ENCODE measurements at regions not wholly inside any gene's neighbourhood (a gene's known extent, or its start where the extent isn't known, plus 50 kb on each side); places are given as distances from the start of the nearest gene placed in this dataset.

GRCh38 chr14:97290977-97291376 is 493.8 kb downstream of the VRK1 start:
- no peak for DNase-seq (ENCODE audit: low read depth in 1 of 2, low spot score in 1 of 2)
- Histone ChIP-seq H3K4me3 (replicated peaks; ENCODE audit: insufficient read depth, low read length) (no peak overlapping the region), H3K27me3 (ENCODE audit: insufficient read depth, poor library complexity, severe bottlenecking) (no peaks in the 10 kb centered on the region), H3K27ac (replicated peaks) (no peak overlapping the region)
- TF ChIP-seq POLR2AphosphoS5 (IDR thresholded peaks at IDR 0.05; ENCODE audit: low read depth) (no peak), GABPA (IDR thresholded peaks at IDR 0.05; ENCODE audit: low read depth) (no peak), CTCF (IDR thresholded peaks at IDR 0.05; ENCODE audit: insufficient read depth, low read length) (no peak), SPI1 (IDR thresholded peaks at IDR 0.05; ENCODE audit: borderline replicate concordance, low read depth) (no peak)
- TF ChIP-seq, protein P1, sequence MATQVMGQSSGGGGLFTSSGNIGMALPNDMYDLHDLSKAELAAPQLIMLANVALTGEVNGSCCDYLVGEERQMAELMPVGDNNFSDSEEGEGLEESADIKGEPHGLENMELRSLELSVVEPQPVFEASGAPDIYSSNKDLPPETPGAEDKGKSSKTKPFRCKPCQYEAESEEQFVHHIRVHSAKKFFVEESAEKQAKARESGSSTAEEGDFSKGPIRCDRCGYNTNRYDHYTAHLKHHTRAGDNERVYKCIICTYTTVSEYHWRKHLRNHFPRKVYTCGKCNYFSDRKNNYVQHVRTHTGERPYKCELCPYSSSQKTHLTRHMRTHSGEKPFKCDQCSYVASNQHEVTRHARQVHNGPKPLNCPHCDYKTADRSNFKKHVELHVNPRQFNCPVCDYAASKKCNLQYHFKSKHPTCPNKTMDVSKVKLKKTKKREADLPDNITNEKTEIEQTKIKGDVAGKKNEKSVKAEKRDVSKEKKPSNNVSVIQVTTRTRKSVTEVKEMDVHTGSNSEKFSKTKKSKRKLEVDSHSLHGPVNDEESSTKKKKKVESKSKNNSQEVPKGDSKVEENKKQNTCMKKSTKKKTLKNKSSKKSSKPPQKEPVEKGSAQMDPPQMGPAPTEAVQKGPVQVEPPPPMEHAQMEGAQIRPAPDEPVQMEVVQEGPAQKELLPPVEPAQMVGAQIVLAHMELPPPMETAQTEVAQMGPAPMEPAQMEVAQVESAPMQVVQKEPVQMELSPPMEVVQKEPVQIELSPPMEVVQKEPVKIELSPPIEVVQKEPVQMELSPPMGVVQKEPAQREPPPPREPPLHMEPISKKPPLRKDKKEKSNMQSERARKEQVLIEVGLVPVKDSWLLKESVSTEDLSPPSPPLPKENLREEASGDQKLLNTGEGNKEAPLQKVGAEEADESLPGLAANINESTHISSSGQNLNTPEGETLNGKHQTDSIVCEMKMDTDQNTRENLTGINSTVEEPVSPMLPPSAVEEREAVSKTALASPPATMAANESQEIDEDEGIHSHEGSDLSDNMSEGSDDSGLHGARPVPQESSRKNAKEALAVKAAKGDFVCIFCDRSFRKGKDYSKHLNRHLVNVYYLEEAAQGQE (IDR thresholded peaks at IDR 0.05; ENCODE audit: insufficient replicate concordance, low read depth): no peak

DNA sequence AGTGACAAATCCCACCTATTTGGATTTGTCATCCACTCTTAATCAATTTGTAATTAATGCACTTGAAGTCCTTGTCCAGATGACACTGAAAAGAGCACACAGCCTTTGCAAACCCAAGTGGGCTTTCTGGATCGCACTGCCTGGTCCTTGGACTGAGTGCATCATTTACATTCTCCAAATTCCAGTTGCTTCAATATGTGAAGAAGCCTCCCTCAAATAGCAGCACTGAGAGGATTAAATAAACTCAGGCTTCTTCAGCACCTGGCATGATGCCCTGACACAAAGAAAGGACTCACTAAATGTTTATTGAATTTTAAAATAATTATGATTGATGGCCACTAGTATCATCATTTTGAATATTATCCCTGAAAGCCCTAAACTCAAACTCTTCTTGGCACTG is 496.5 kb downstream of the VRK1 start:
- no peaks in the 10 kb centered on the region for H3K27me3 ChIP-seq (ENCODE audit: insufficient read depth, poor library complexity, severe bottlenecking)
- H3K27ac ChIP-seq (replicated peaks): no peak overlapping the region
- no peak for DNase-seq (ENCODE audit: low read depth in 1 of 2, low spot score in 1 of 2)
- TF ChIP-seq POLR2AphosphoS5 (IDR thresholded peaks at IDR 0.05; ENCODE audit: low read depth): no peak
- no peak for TF ChIP-seq SPI1 (IDR thresholded peaks at IDR 0.05; ENCODE audit: borderline replicate concordance, low read depth)
- TF ChIP-seq CTCF (IDR thresholded peaks at IDR 0.05; ENCODE audit: insufficient read depth, low read length): no peak
- TF ChIP-seq, protein P1 (IDR thresholded peaks at IDR 0.05; ENCODE audit: insufficient replicate concordance, low read depth): no peak
- no peak for TF ChIP-seq GABPA (IDR thresholded peaks at IDR 0.05; ENCODE audit: low read depth)
- H3K4me3 ChIP-seq (replicated peaks; ENCODE audit: insufficient read depth, low read length): no peak overlapping the region

DNA sequence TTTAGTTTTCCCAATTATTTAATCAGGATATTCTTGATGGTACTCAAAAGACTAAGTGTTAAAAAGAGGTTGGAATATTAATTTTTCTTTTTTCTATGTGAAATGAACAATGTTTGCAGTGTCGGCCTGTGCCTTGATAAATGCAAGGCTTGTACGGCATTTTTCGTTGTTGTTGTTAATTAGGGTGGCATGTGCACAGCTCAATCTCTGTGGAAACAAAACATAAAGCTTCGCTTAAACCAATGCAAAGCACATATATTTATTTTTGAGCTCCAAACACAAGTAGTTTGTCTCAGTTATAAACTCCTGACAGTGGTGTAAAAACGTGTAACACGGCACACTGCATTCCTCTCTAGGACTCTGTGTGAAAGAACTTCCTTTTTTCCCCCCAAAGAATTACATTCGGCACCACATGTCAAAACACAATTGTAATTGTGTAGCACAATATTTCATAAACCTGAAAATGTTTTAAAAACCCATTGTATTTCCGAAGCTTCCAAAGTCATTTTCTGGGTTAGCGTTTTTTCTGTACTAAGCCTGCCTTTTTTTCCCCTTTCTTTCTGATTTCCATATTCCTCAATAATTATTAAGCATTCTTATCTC is 498.0 kb downstream of the VRK1 start:
- DNase-seq (ENCODE audit: low read depth in 1 of 2, low spot score in 1 of 2): no peak
- no peaks in the 10 kb centered on the region for H3K27me3 ChIP-seq (ENCODE audit: insufficient read depth, poor library complexity, severe bottlenecking)
- H3K4me3 ChIP-seq (replicated peaks; ENCODE audit: insufficient read depth, low read length): no peak overlapping the region
- TF ChIP-seq CTCF (IDR thresholded peaks at IDR 0.05; ENCODE audit: insufficient read depth, low read length): no peak
- no peak for TF ChIP-seq POLR2AphosphoS5 (IDR thresholded peaks at IDR 0.05; ENCODE audit: low read depth)
- TF ChIP-seq GABPA (IDR thresholded peaks at IDR 0.05; ENCODE audit: low read depth): no peak
- TF ChIP-seq, protein P1 (IDR thresholded peaks at IDR 0.05; ENCODE audit: insufficient replicate concordance, low read depth): no peak
- no peak for TF ChIP-seq SPI1 (IDR thresholded peaks at IDR 0.05; ENCODE audit: borderline replicate concordance, low read depth)
- no peak overlapping the region for H3K27ac ChIP-seq (replicated peaks)
